ENCODE measurements at regions not wholly inside any gene's neighbourhood (a gene's known extent, or its start where the extent isn't known, plus 50 kb on each side); places are given as distances from the start of the nearest gene placed in this dataset.

GRCh38 chr5:61854531-61854930, 451.5 kb upstream of the KIF2A start (continued):
- TF ChIP-seq CTBP2 (IDR thresholded peaks at IDR 0.05; ENCODE audit: borderline replicate concordance, insufficient read depth, insufficient read length, low read length) = no peak
